Superior temporal gyrus (tissue), 1 donor: ENCODE measurements at regions not wholly inside any gene's neighbourhood (a gene's known extent, or its start where the extent isn't known, plus 50 kb on each side); places are given as distances from the start of the nearest gene placed in this dataset.

Source experiments
- DNase-seq: peaks from one replicate; pipeline ENCODE4 v3.0.0-alpha.2; 2016; ENCODE audit errors: extremely low spot score

DNA sequence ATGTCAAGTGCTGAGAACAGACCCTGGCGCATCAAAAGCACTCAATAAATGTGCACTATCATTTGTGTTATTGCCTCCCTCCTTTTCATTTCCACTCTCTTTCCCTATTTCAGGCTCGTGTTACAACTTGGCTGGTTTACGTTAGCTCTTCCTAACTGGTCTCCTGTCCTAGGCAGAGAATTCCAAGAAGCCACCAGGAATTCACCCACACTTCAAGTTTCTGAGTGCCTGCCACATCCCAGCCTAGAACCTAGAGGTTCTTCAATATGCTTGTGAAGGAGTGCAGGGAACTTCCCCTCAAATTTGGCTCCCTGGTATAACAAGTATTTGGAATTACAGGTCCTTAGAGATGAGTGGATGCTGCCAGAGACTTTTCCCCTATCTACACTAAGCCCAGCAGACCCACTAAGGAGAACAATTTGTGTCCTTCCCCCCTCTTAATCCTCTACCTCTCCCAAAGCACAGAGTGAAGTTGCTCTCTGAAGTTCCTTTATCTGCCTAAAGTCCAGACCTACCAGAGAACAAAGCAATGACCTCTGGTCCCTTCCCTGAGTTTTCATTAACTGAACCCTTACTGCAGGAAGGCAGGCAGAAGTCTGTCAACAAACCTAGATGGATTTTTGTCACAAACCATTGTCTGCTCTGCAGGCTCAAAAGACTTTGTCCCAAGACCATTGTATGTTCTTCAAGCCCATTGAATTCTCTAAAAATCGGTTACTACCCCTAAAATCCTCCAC lies 201.6 kb upstream of the JARID2 start:
- no peak for DNase-seq

DNA sequence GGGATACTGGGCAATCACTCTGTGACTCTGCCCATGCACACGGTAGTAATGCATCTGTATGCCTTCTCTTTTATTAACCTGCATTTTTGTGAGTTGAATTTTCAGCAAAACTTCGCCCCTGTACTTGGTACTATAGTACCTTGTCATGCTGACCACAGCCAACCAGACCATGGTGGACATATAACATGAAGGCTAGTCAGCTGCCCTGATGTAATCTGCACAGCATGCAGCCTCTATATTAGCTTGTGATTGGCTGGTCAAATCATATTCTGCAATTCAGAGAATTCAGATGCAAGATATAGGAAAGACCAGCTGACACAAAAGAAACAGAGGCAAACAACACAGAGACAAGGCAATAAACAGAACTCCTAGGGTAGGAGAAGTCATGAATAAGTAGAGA lies 200.9 kb upstream of the JARID2 start:
- no peak for DNase-seq

DNA sequence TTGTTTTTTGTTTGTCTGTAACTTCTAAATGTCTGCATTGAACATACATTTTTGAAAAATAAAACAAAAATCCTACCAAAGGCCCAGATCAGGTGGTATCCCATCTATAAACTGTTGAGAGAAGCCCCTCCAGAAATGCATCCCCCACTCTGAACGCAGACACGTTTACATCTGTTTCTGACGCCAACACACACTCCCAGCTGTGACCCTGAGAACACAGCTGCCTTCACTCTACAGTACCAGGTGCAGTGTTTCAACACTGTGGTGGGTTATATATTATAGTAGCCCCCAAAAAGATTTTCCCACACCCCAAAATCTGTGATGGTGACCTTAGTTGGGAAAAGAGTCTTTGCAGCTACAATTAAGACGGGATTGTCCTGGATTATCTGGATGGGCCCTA lies 199.1 kb upstream of the JARID2 start:
- no peak for DNase-seq

DNA sequence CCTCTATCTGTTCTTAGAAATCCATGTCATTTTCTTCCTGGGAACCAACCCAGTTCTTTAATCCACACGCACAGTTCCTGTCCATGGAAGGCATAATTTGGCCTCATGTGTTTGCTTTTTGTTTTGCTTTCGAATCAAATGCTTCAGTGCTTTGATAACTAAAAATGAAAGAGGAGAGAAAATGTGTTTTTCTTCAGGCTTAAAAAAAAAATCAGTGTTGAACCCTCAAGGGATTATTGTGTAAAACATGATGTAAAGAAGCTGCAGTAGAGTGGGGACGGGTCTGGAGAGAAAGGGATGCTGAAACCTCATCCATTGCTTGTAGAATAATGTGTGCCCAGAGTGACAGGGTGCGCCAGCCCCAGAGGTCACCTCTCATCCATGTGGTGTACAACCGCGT lies 197.5 kb upstream of the JARID2 start:
- DNase-seq: no peak

GRCh38 chr6:15058200-15059061 lies 187.4 kb upstream of the JARID2 start:
- no peak for DNase-seq

DNA sequence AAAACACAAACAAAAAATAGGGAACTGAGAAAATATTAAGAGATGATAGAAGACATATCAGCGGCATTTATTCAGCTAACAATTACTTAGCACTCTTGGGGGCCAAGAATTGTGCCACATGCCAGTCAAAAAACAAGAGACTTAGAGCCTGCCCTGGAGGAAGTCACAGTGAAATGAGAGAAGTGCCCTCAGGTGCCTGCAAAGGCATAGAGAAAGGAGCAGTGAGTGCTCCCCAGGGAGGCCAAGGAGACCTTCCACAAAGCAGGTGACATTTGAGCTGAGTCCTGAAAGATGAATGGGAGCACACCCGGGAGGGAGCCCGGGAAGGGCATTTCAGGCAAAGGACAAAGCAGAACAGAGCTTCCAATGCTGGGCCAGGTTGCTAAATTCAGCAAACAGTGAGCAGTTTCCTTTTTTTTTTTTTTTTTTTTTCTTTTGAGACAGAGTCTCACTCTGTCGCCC lies 184.7 kb upstream of the JARID2 start:
- DNase-seq: no peak

GRCh38 chr6:15061908-15062515 lies 183.9 kb upstream of the JARID2 start:
- no peak for DNase-seq

- no peak for DNase-seq
Measured at GRCh38 chr6:15062516-15063252, 183.2 kb upstream of the JARID2 start.

DNA sequence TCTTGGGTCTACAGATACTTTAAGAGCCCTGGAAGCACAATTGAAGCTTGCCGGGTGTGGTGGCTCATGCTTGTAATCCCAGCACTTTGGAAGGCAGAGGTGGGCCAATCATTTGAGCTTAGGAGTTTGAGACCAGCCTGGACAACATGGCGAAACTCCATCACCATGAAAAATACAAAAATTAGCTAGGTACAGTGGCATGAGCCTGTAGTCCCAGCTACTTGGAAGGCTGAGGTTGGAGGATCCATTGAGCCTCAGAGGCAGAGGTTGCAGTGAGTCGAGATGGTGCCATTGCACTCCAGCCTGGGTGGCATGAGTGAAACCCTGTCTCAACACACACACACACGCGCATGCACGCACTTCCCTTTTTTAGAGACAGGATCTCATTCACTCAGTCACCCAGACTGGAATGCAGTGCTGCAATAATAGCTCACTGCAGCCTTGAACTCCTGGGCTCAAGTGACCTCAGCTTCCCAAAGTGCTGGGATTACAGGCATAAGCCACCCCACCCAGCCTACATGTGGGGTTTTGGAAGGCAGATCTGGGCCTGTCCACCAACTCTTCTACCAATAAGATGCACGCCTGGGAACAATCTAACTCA lies 182.5 kb upstream of the JARID2 start:
- no peak for DNase-seq

DNA sequence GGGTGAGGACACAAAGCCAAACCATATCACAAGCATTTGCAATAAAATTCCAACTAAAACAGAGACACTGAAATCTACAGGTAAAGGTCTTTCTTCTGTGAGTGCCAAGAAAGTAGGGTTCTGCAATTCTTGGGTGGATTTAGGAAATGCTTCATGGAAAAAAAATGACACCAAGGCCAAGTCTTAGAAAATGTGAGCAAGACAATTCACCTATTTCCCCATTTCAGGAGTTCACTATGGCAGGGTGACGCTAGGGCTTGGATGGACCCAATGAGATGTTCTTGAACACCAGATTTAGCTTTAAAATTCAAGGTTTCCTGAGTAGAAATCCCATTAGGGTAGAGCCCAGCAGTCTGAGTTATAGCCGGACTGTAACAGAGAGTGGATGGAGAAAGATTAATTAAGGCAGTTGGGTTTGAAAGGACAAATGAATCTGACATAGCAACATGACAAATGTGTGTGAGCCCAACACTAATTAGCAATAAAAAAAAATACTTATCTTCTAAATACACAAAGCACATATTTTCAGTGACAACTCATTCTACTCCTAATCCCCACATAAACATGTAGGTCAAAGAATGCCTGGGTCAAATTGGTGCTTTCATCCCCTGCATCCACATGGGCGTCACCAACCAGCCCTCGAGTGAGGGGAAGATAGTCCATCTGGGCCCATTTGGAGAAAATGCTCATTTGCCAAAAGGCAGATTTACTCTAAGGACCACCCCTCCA lies 180.4 kb upstream of the JARID2 start:
- DNase-seq: no peak

GRCh38 chr6:15066089-15066758 lies 179.6 kb upstream of the JARID2 start:
- DNase-seq: no peak

GRCh38 chr6:15073344-15073789 lies 172.5 kb upstream of the JARID2 start:
- peak; percentile 52 for DNase-seq

GRCh38 chr6:15073883-15074465 lies 171.9 kb upstream of the JARID2 start:
- no peak for DNase-seq

DNA sequence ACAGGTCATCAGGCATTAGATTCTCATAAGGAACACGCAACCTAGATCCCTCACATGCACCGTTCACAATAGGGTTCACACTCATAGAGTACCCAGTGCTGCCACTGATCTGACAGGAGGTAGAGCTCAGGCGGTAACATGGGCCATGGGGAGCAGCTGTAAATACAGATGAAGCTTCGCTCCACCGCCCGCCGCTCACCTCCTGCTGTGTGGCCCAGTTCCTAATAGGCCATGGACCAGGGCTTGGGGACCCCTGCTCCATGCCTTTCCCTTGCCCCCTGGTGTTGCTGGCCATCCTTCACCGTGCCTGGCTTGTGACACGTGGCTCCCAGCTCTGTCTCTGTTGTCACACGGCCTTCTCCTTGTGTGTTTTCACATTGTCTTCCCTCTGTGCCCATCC lies 171.1 kb upstream of the JARID2 start:
- no peak for DNase-seq

- no peak for DNase-seq
Measured at GRCh38 chr6:15076565-15076964, 169.3 kb upstream of the JARID2 start.

GRCh38 chr6:15077006-15077405 lies 168.9 kb upstream of the JARID2 start:
- no peak for DNase-seq

DNA sequence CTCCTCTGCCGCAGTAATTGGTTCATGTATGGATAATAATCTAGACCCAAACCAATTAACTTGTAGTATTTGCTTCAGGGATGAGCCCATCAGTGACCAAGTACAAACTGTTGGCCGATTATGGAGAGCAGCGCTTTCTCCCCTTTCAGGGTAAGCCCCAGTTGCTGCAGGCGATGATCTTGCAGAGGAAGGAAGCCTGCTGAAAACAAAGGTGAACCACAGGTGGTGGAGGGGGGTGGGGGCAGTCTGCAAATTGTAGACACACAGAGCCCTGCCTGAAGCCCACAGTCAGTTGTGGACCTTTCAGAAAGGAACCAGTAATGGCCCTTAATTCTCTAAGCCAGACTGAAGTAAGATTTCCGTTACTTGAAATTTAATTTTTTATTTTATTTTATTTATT lies 167.9 kb upstream of the JARID2 start:
- no peak for DNase-seq

DNA sequence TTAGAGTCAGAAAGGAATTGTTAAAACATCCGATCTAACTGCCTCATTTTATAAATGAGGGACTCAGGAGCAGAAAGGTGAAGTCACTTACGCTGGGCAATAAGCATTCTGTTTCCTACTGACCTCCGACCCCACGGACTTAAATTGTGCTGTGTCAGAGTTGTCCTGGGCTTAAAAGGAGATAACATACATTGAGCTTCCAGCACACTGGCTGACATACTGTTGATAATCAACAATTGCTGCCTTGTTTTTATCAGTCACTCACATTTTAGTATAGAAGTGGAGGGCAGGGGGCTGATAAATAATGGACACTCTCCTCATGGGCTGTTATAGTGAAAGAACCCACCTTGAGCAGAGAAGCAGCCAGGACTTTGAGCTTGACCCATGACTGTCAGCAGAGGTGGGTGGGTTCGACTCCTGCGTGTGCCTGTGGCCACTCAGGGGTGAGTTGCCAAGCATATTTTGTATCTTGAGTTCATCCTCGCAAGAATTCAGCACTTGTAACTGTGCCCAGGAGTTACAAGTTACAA lies 166.5 kb upstream of the JARID2 start:
- no peak for DNase-seq

DNA sequence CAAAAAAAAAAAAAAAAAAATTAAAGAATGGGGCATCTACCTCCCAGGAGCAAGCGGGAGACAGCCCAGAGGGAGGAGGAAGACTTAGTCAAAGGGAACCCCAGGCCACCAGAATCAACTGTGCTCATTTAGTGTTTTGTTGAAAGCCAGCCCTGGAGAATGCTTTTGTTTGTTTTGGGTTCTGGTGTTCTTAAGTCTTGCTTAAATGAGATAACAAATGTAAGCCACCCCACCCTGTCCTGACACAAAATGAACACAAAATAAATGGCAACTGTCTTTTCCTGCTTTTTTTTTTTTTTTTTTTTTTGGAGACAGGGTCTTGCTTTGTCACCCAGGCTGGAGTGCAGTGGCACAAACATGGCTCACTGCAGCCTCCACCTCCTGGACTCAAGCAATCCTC lies 165.0 kb upstream of the JARID2 start:
- DNase-seq: no peak

GRCh38 chr6:15081447-15081846 lies 164.4 kb upstream of the JARID2 start:
- DNase-seq: no peak
